ENCODE measurements at regions not wholly inside any gene's neighbourhood (a gene's known extent, or its start where the extent isn't known, plus 50 kb on each side); places are given as distances from the start of the nearest gene placed in this dataset.

GRCh38 chr3:29005862-29006261 lies 275.0 kb upstream of the RBMS3 start:
- no peak overlapping the region for H3K4me3 ChIP-seq (ENCODE audit: low read depth in 2 of 2, low read length in 2 of 2)
- H3K27me3 ChIP-seq (ENCODE audit: control insufficient read depth, insufficient read depth, low read length) = no peaks in the 10 kb centered on the region
- no peaks in the 10 kb centered on the region for H3K9me3 ChIP-seq (ENCODE audit: control insufficient read depth, insufficient read depth, low read depth, low read length)
- no TSS peak for BruUV-seq (replicated peaks)
- ChIA-PET POLR2A (no interaction called here), CTCF (no interaction called here)
- DNase-seq (ENCODE audit: low read depth, low spot score) = no peak
- no peak for ATAC-seq
- TF ChIP-seq, protein P1, sequence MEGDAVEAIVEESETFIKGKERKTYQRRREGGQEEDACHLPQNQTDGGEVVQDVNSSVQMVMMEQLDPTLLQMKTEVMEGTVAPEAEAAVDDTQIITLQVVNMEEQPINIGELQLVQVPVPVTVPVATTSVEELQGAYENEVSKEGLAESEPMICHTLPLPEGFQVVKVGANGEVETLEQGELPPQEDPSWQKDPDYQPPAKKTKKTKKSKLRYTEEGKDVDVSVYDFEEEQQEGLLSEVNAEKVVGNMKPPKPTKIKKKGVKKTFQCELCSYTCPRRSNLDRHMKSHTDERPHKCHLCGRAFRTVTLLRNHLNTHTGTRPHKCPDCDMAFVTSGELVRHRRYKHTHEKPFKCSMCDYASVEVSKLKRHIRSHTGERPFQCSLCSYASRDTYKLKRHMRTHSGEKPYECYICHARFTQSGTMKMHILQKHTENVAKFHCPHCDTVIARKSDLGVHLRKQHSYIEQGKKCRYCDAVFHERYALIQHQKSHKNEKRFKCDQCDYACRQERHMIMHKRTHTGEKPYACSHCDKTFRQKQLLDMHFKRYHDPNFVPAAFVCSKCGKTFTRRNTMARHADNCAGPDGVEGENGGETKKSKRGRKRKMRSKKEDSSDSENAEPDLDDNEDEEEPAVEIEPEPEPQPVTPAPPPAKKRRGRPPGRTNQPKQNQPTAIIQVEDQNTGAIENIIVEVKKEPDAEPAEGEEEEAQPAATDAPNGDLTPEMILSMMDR (IDR thresholded peaks at IDR 0.05) = no peak
- no peak for TF ChIP-seq POLR2AphosphoS5 (IDR thresholded peaks at IDR 0.05; ENCODE audit: low read depth, low read length)
- TF ChIP-seq SIN3A (IDR thresholded peaks at IDR 0.05; ENCODE audit: borderline replicate concordance, insufficient read depth, low read depth, low read length) = no peak
- no peak for TF ChIP-seq REST (IDR thresholded peaks at IDR 0.05; ENCODE audit: insufficient read depth in 1 of 2, low read depth in 2 of 2, low read length in 1 of 2)
- no peak for TF ChIP-seq TCF7L2 (IDR thresholded peaks at IDR 0.05; ENCODE audit: low read depth, low read length)
- in situ Hi-C loops (cut with HindIII; ENCODE audit: low pct_unique_long_range_greater_than_20kb, low sequenced_read_pairs) = no loop called here
- H3K36me3 ChIP-seq (ENCODE audit: control insufficient read depth, insufficient read depth, low read length) = no peaks in the 10 kb centered on the region
- intact Hi-C loops (cut with micrococcal nuclease; ENCODE audit: unreplicated experiment) = no loop called here
- no peak overlapping the region for H3K27ac ChIP-seq (ENCODE audit: low read length)
- H3K4me1 ChIP-seq (ENCODE audit: control insufficient read depth, insufficient read depth, low read length) = no peaks in the 10 kb centered on the region

DNA sequence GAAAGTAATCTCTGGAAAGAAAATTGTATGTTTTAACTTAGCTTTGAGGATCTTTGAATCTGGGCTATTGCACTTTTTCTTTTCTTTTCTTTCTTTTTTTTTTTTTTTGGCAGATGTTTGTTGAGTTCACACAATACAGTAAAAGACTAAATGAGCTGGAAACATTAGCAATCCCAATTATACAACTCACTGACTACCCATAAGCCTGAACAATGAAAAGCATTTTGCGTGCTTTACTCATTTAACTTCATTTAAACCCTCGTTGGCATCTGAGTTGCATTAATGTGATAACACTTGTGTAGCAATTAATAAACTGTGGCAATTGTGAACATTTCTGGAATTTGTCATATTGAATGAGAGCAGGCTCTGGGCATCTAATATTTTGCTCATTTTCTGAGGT lies 269.4 kb upstream of the RBMS3 start:
- Histone ChIP-seq H3K27me3 (ENCODE audit: control insufficient read depth, insufficient read depth, low read length) (no peaks in the 10 kb centered on the region), H3K36me3 (ENCODE audit: control insufficient read depth, insufficient read depth, low read length) (no peaks in the 10 kb centered on the region), H3K27ac (ENCODE audit: low read length) (no peak overlapping the region), H3K4me3 (ENCODE audit: low read depth in 2 of 2, low read length in 2 of 2) (no peak overlapping the region), H3K9me3 (ENCODE audit: control insufficient read depth, insufficient read depth, low read depth, low read length) (no peaks in the 10 kb centered on the region), H3K4me1 (ENCODE audit: control insufficient read depth, insufficient read depth, low read length) (no peaks in the 10 kb centered on the region)
- in situ Hi-C loops (cut with HindIII; ENCODE audit: low pct_unique_long_range_greater_than_20kb, low sequenced_read_pairs) = no loop called here
- no TSS peak for BruUV-seq (replicated peaks)
- CTCF ChIA-PET = no interaction called here
- ATAC-seq (no peak), DNase-seq (ENCODE audit: low read depth, low spot score) (no peak)
- POLR2A ChIA-PET = no interaction called here
- no peak for TF ChIP-seq REST (IDR thresholded peaks at IDR 0.05; ENCODE audit: insufficient read depth in 1 of 2, low read depth in 2 of 2, low read length in 1 of 2)
- intact Hi-C loops (cut with micrococcal nuclease; ENCODE audit: unreplicated experiment) = no loop called here
